CD4-positive, alpha-beta T cell (primary cell): ENCODE measurements at regions not wholly inside any gene's neighbourhood (a gene's known extent, or its start where the extent isn't known, plus 50 kb on each side); places are given as distances from the start of the nearest gene placed in this dataset.
"Not testable (repeated sequence)": the region's sequence is repeated elsewhere in the genome, so short reads cannot be mapped to it uniquely, and the experiment has no call there.

ENCODE experiments used
- ATAC-seq: fragments of 200-7000 bp; cut with Tn5 transposase; one replicate; pipeline ENCODE4 v1.10.0; 2022; ENCODE audit warnings: mild to moderate bottlenecking; ENCODE audit not compliant: poor library complexity
- CTCF ChIA-PET: fragments of 350-600 bp; sonication (Branson Sonifier 250); formaldehyde crosslinking; loops from one replicate; lab custom pipeline; 2021; ENCODE audit warnings: antibody characterized with exemption, inconsistent platforms; lab: Charles Lee
- POLR2A ChIA-PET: fragments of 350-600 bp; sonication (Branson Sonifier 250); formaldehyde crosslinking; loops from one replicate; lab custom pipeline; 2021; ENCODE audit warnings: antibody characterized with exemption, inconsistent platforms; lab: Charles Lee
- DNase-seq, 14 experiments: peaks; one replicate each; pipeline ENCODE4 v3.0.0-alpha.2; 2013 to 2020; ENCODE audit warnings: mixed read lengths in 2 of 14
- H3K27ac ChIP-seq, 2 donors: one replicate each; pipeline versions ENCODE4 v1.5.1 to v1.7.0; 2013; ENCODE audit warnings: low read length in 2 of 2, low read depth in 1 of 2, mild to moderate bottlenecking in 1 of 2
- H3K27me3 ChIP-seq, 2 experiments: 1 replicate in 1 of 2; 2 replicates in 1 of 2; pipeline versions ENCODE4 v1.6.1 to v1.7.0; 2013; ENCODE audit warnings: low read length in 2 of 2, control low read depth in 1 of 2, mild to moderate bottlenecking in 1 of 2, moderate library complexity in 1 of 2; ENCODE audit not compliant: insufficient read depth in 2 of 2, control insufficient read depth in 1 of 2
- H3K36me3 ChIP-seq: one replicate; pipeline ENCODE4 v1.6.1; 2013; ENCODE audit warnings: low read length, control low read depth; ENCODE audit not compliant: insufficient read depth
- H3K4me1 ChIP-seq: one replicate; pipeline ENCODE4 v1.6.1; 2013; ENCODE audit warnings: low read length, control low read depth; ENCODE audit not compliant: insufficient read depth
- H3K4me3 ChIP-seq: one replicate; pipeline ENCODE4 v1.5.1; 2013; ENCODE audit warnings: mild to moderate bottlenecking, low read length, moderate library complexity
- H3K9me3 ChIP-seq, 2 experiments: 1 replicate in 1 of 2; 2 replicates in 1 of 2; pipeline versions ENCODE4 v1.6.1 to v1.7.0; 2013; ENCODE audit warnings: low read length in 2 of 2, mild to moderate bottlenecking in 2 of 2, control low read depth in 1 of 2, moderate library complexity in 1 of 2; ENCODE audit not compliant: control insufficient read depth in 1 of 2, insufficient read depth in 1 of 2
- H3K27ac Mint-ChIP-seq: one replicate; pipeline ENCODE4 v1.8.0; 2020; ENCODE audit warnings: mixed read lengths
- H3K27me3 Mint-ChIP-seq: one replicate; pipeline ENCODE4 v1.8.0; 2021; ENCODE audit warnings: mixed read lengths
- H3K36me3 Mint-ChIP-seq: one replicate; pipeline ENCODE4 v1.8.0; 2021; ENCODE audit warnings: low read depth, mixed read lengths
- H3K4me1 Mint-ChIP-seq: one replicate; pipeline ENCODE4 v1.8.0; 2021; ENCODE audit warnings: low read depth, mixed read lengths
- H3K4me3 Mint-ChIP-seq: one replicate; pipeline ENCODE4 v1.8.0; 2020; ENCODE audit warnings: mild to moderate bottlenecking, mixed read lengths
- H3K9me3 Mint-ChIP-seq: one replicate; pipeline ENCODE4 v1.8.0; 2020; ENCODE audit warnings: mixed read lengths
- CTCF ChIP-seq: fragments of 200-600 bp; IDR thresholded peaks from one replicate; pipeline ENCODE4 v1.8.0; 2022; ENCODE audit warnings: antibody characterized with exemption, mild to moderate bottlenecking
- intact Hi-C, 2 experiments: fragments of 100-400 bp; cut with DNase I in 1 of 2; cut with micrococcal nuclease in 1 of 2; formaldehyde crosslinking; loops; one replicate each; pipeline versions ENCODE4 v1.15.1 to v1.9.0; 2023 to 2025; cut with DNase I, micrococcal nuclease

DNA sequence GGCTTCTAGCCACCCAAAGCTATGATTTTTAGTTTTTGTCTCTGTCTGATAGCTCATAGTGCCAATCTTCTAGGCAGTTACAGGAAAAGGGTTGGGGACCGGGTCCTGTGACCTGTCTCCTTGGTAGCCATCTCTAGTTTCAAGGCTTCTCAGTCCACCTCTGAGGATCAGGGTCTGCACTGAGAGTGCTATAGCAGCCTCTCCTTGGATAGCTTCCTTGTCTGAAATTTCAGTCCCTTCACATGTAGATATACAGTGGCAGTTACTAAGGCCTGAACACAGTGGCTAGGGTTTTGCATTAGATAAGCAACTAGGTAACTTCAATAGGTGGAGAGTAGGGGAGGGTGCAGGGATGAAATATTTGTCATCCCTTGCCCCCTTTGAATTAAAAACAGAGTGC is 321.3 kb downstream of the SEMA3D start:
- H3K36me3 ChIP-seq = no peaks in the 10 kb centered on the region
- Mint-ChIP-seq H3K36me3 (no peaks in the 10 kb centered on the region), H3K9me3 (no peaks in the 10 kb centered on the region), H3K4me3 (no peak overlapping the region), H3K27me3 (no peaks in the 10 kb centered on the region), H3K27ac (no peak overlapping the region), H3K4me1 (no peaks in the 10 kb centered on the region)
- ATAC-seq = no peak
- H3K4me1 ChIP-seq = no peaks in the 10 kb centered on the region
- H3K27me3 ChIP-seq = no peaks in the 10 kb centered on the region
- no peak overlapping the region for H3K4me3 ChIP-seq
- intact Hi-C loops = no loop called here
- DNase-seq = no peak
- H3K9me3 ChIP-seq = peaks cover 0 to 8% of the 10 kb centered on the region in 2 experiments
- no peak for TF ChIP-seq CTCF
- CTCF ChIA-PET = no interaction called here
- POLR2A ChIA-PET = no interaction called here
- no peak overlapping the region for H3K27ac ChIP-seq

DNA sequence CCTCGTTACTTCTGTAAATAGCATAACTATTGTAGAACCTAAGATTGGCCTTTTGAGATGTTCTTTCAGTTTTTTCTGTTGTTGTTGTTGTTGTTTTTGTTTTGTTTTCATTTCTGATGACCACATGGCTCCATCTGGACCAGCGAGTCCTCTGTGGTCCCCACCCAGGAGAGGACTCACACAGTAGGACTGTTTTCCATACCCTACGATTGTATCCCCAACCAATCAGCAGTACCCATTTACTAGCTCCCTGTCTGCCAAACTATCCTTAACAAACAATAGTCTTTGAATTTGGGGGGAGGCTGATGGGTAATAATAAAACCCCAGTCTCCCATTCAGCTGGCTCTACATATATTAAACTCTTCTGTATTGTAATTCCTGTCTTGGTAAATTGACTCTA is 329.5 kb downstream of the SEMA3D start:
- peaks cover 3% of the 10 kb centered on the region for H3K9me3 Mint-ChIP-seq
- POLR2A ChIA-PET = no interaction called here

GRCh38 chr7:84855758-84856157 is 331.1 kb downstream of the SEMA3D start:
- Mint-ChIP-seq H3K27me3 (no peaks in the 10 kb centered on the region), H3K9me3 (peaks cover 3% of the 10 kb centered on the region), H3K4me3 (no peak overlapping the region), H3K27ac (no peak overlapping the region), H3K4me1 (no peaks in the 10 kb centered on the region), H3K36me3 (no peaks in the 10 kb centered on the region)
- ChIA-PET POLR2A (no interaction called here), CTCF (no interaction called here)
- Histone ChIP-seq H3K4me1 (no peaks in the 10 kb centered on the region), H3K36me3 (no peaks in the 10 kb centered on the region), H3K4me3 (no peak overlapping the region), H3K27me3 (no peaks in the 10 kb centered on the region), H3K9me3 (peaks cover 0 to 5% of the 10 kb centered on the region in 2 experiments), H3K27ac (no peak overlapping the region)
- TF ChIP-seq CTCF = no peak
- DNase-seq (no peak), ATAC-seq (no peak)
- intact Hi-C loops = no loop called here

More for the DNA sequence above, 329.5 kb downstream of the SEMA3D start:
- H3K27ac ChIP-seq = no peak overlapping the region
- no peaks in the 10 kb centered on the region for H3K36me3 ChIP-seq
- Mint-ChIP-seq H3K4me1 (no peaks in the 10 kb centered on the region), H3K27me3 (no peaks in the 10 kb centered on the region), H3K4me3 (no peak overlapping the region), H3K27ac (no peak overlapping the region), H3K36me3 (no peaks in the 10 kb centered on the region)
- intact Hi-C loops = no loop called here
- DNase-seq (no peak), ATAC-seq (no peak)
- no peak overlapping the region for H3K4me3 ChIP-seq
- TF ChIP-seq CTCF = no peak
- CTCF ChIA-PET = no interaction called here
- H3K4me1 ChIP-seq = no peaks in the 10 kb centered on the region
- H3K9me3 ChIP-seq = peaks cover 0 to 7% of the 10 kb centered on the region in 2 experiments
- H3K27me3 ChIP-seq = no peaks in the 10 kb centered on the region

GRCh38 chr7:84848974-84849372 is 337.9 kb downstream of the SEMA3D start:
- H3K27me3 Mint-ChIP-seq, POLR2A ChIA-PET, DNase-seq, H3K4me3 Mint-ChIP-seq, CTCF ChIA-PET, H3K4me1 Mint-ChIP-seq, ATAC-seq, H3K9me3 Mint-ChIP-seq, H3K36me3 ChIP-seq, H3K27me3 ChIP-seq, intact Hi-C loops, H3K9me3 ChIP-seq, H3K27ac Mint-ChIP-seq, H3K27ac ChIP-seq, H3K4me1 ChIP-seq, H3K4me3 ChIP-seq, H3K36me3 Mint-ChIP-seq: not testable (repeated sequence)
